ENCODE measurements at regions not wholly inside any gene's neighbourhood (a gene's known extent, or its start where the extent isn't known, plus 50 kb on each side); places are given as distances from the start of the nearest gene placed in this dataset.

DNA sequence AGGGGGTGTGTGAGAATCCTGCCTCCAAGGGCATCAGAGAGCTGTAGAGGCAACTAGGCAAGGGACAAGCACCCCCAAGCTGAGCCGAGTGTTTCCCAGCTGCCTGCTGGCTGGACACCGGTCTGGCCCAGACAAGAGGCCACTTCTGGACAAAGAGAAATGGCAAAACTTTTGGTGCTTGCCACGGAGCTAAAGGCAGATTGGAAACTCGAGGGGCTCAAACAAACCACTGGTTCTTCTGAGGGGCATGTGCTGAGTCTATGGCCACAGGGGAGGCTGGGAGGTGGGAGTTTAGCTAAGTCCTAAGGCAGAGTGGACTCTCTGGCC lies 66.5 kb upstream of the INPP5A start:
- H3K27me3 Mint-ChIP-seq (ENCODE audit: insufficient read depth), result peaks cover 7% of the 10 kb centered on the region; the same call in 1 of the 2 replicates
- no peak for TF ChIP-seq CTCF (IDR thresholded peaks at IDR 0.05)
- peaks cover 18% of the 10 kb centered on the region; the same call in 1 of the 2 replicates for H3K36me3 Mint-ChIP-seq (ENCODE audit: low read depth)
- H3K4me1 Mint-ChIP-seq (ENCODE audit: low read depth), result peaks cover 6% of the 10 kb centered on the region; the same call in 1 of the 2 replicates
- no peak for DNase-seq
- no peak overlapping the region for H3K4me3 Mint-ChIP-seq
- H3K9me3 Mint-ChIP-seq, result peaks cover 15% of the 10 kb centered on the region
- H3K27ac Mint-ChIP-seq, result no peak overlapping the region

DNA sequence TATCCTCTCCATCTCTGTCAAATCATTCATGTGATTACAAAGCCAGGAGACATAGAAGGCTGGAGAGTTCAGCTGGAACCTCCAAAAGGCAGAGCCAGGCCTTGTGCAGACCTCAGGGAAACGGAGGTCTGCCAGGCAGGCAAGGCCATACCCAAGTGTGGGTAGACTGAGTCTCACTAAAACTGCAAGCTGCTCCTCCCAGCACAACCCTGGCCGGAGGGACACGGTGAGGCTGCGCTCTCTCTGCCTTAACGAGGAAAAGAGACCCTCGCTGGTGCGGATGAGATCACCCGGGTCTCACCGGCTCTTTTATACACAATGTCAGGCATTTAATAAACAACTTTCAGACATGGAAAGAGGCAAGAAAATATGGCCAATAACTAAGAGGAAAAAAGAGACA lies 66.1 kb upstream of the INPP5A start:
- H3K9me3 Mint-ChIP-seq, result peaks cover 15% of the 10 kb centered on the region
- H3K4me1 Mint-ChIP-seq (ENCODE audit: low read depth), result peaks cover 6% of the 10 kb centered on the region; the same call in 1 of the 2 replicates
- H3K27me3 Mint-ChIP-seq (ENCODE audit: insufficient read depth), result peaks cover 8% of the 10 kb centered on the region
- no peak for DNase-seq
- H3K27ac Mint-ChIP-seq, result no peak overlapping the region
- peaks cover 18% of the 10 kb centered on the region; the same call in 1 of the 2 replicates for H3K36me3 Mint-ChIP-seq (ENCODE audit: low read depth)
- no peak for TF ChIP-seq CTCF (IDR thresholded peaks at IDR 0.05)
- no peak overlapping the region for H3K4me3 Mint-ChIP-seq

GRCh38 chr10:132475086-132475485 lies 62.5 kb upstream of the INPP5A start:
- Mint-ChIP-seq H3K4me3 (no peak overlapping the region), H3K9me3 (peaks cover 15% of the 10 kb centered on the region), H3K36me3 (ENCODE audit: low read depth) (peaks cover 18% of the 10 kb centered on the region; the same call in 1 of the 2 replicates), H3K4me1 (ENCODE audit: low read depth) (peaks cover 11% of the 10 kb centered on the region), H3K27ac (no peak overlapping the region), H3K27me3 (ENCODE audit: insufficient read depth) (peaks cover 8% of the 10 kb centered on the region)
- no peak for DNase-seq
- no peak for TF ChIP-seq CTCF (IDR thresholded peaks at IDR 0.05)

- peaks cover 13% of the 10 kb centered on the region; the same call in 1 of the 2 replicates for H3K36me3 Mint-ChIP-seq (ENCODE audit: low read depth)
- H3K27ac Mint-ChIP-seq, result no peak overlapping the region
- no peak for TF ChIP-seq CTCF (IDR thresholded peaks at IDR 0.05)
- no peak overlapping the region for H3K4me3 Mint-ChIP-seq
- no peak for DNase-seq
- H3K9me3 Mint-ChIP-seq, result peaks cover 13% of the 10 kb centered on the region
- H3K4me1 Mint-ChIP-seq (ENCODE audit: low read depth), result peaks cover 22% of the 10 kb centered on the region
- H3K27me3 Mint-ChIP-seq (ENCODE audit: insufficient read depth), result peaks cover 8% of the 10 kb centered on the region
Observed at GRCh38 chr10:132476146-132477065, 61.2 kb upstream of the INPP5A start.

GRCh38 chr10:132477066-132477397 lies 60.6 kb upstream of the INPP5A start:
- H3K27me3 Mint-ChIP-seq (ENCODE audit: insufficient read depth), result peaks cover 8% of the 10 kb centered on the region
- no peak overlapping the region for H3K27ac Mint-ChIP-seq
- H3K4me3 Mint-ChIP-seq, result no peak overlapping the region
- peaks cover 7% of the 10 kb centered on the region for H3K9me3 Mint-ChIP-seq
- peaks cover 28% of the 10 kb centered on the region for H3K4me1 Mint-ChIP-seq (ENCODE audit: low read depth)
- no peak for DNase-seq
- TF ChIP-seq CTCF (IDR thresholded peaks at IDR 0.05), result no peak
- 0 out of 2 replicates have a peak, but pooled peaks cover 7% of the 10 kb centered on the region for H3K36me3 Mint-ChIP-seq (ENCODE audit: low read depth)
